HG03342 (cell line): ENCODE measurements at regions not wholly inside any gene's neighbourhood (a gene's known extent, or its start where the extent isn't known, plus 50 kb on each side); places are given as distances from the start of the nearest gene placed in this dataset.
A peak's percentile ranks its signal among the peaks of the same experiment; 100 is the strongest.
"Not testable (repeated sequence)": the region's sequence is repeated elsewhere in the genome, so short reads cannot be mapped to it uniquely, and the experiment has no call there.

Source experiments
- ATAC-seq: cut with Tn5 transposase; IDR thresholded peaks from one replicate; pipeline ENCODE4 v1.9.1; 2021; ENCODE audit warnings: mild to moderate bottlenecking, moderate library complexity; ENCODE audit not compliant: unreplicated experiment

GRCh38 chr9:78172610-78173009 is 63.3 kb upstream of the CEP78 start:
- ATAC-seq, result not testable (repeated sequence)

- no peak for ATAC-seq
Measured at GRCh38 chr9:78171651-78172050, 64.2 kb upstream of the CEP78 start.

GRCh38 chr9:78169125-78169524 is 66.8 kb upstream of the CEP78 start:
- ATAC-seq, result no peak

GRCh38 chr9:78167356-78167755 is 68.5 kb upstream of the CEP78 start:
- ATAC-seq, result no peak

GRCh38 chr9:78163834-78164233 is 72.0 kb upstream of the CEP78 start:
- ATAC-seq, result no peak

- ATAC-seq, result no peak
Measured at GRCh38 chr9:78158286-78158685, 77.6 kb upstream of the CEP78 start.

GRCh38 chr9:78150983-78151356 is 84.9 kb upstream of the CEP78 start:
- ATAC-seq, result no peak

- ATAC-seq, result no peak
Measured at GRCh38 chr9:78150312-78150982, 85.4 kb upstream of the CEP78 start.

GRCh38 chr9:78149702-78150291 is 86.1 kb upstream of the CEP78 start:
- no peak for ATAC-seq

GRCh38 chr9:78146241-78146640 is 89.6 kb upstream of the CEP78 start:
- no peak for ATAC-seq

GRCh38 chr9:78144663-78145377 is 91.1 kb upstream of the CEP78 start:
- peak; percentile 58 for ATAC-seq

GRCh38 chr9:78144008-78144381 is 91.9 kb upstream of the CEP78 start:
- ATAC-seq, result no peak

GRCh38 chr9:78143281-78144007 is 92.4 kb upstream of the CEP78 start:
- no peak for ATAC-seq

- not testable (repeated sequence) for ATAC-seq
Measured at GRCh38 chr9:78142264-78142663, 93.6 kb upstream of the CEP78 start.

GRCh38 chr9:78133751-78134150 is 102.1 kb upstream of the CEP78 start:
- no peak for ATAC-seq

- no peak for ATAC-seq
Measured at GRCh38 chr9:78132701-78133058, 101.1 kb upstream of the GNAQ start.

GRCh38 chr9:78131969-78132700 is 100.5 kb upstream of the GNAQ start:
- no peak for ATAC-seq

GRCh38 chr9:78130853-78131252 is 99.2 kb upstream of the GNAQ start:
- ATAC-seq, result no peak

- ATAC-seq, result no peak
Measured at GRCh38 chr9:78130004-78130403, 98.4 kb upstream of the GNAQ start.

- ATAC-seq, result no peak
Measured at GRCh38 chr9:78127279-78128225, 95.9 kb upstream of the GNAQ start.
